OCI-LY3 (cell line): ENCODE measurements at regions not wholly inside any gene's neighbourhood (a gene's known extent, or its start where the extent isn't known, plus 50 kb on each side); places are given as distances from the start of the nearest gene placed in this dataset.
A peak's percentile ranks its signal among the peaks of the same experiment; 100 is the strongest.

Experiments
- H2AFZ ChIP-seq: fragments of 200-600, 300-600 bp; shearing (Covaris generic); 2 replicates; pipeline ENCODE4 v1.6.0; 2014; ENCODE audit warnings: antibody characterized with exemption, low read depth, low read length
- H3K27ac ChIP-seq: fragments of 200-600, 300-600 bp; sonication (generic); 2 replicates; pipeline ENCODE4 v1.5.1; 2014; ENCODE audit warnings: mild to moderate bottlenecking, low read length, moderate library complexity, mixed read lengths
- H3K27me3 ChIP-seq: fragments of 200-600, 300-600 bp; sonication (generic); 2 replicates; pipeline ENCODE4 v1.6.1; 2014; ENCODE audit warnings: low read depth, low read length, mixed read lengths
- H3K36me3 ChIP-seq: fragments of 200-600, 300-600 bp; sonication (generic); replicated peaks from 2 replicates; pipeline ENCODE3; 2014; ENCODE audit warnings: low read depth, low read length, mixed read lengths
- H3K4me1 ChIP-seq: fragments of 300-600, 200-600 bp; sonication (generic); 2 replicates; pipeline ENCODE4 v1.6.1; 2014; ENCODE audit warnings: low read length, mixed read lengths
- H3K4me2 ChIP-seq: fragments of 200-600, 300-600 bp; sonication (generic); 2 replicates; pipeline ENCODE4 v1.6.1; 2014; ENCODE audit warnings: low read length, mixed read lengths
- H3K4me3 ChIP-seq: fragments of 300-600, 200-600 bp; sonication (generic); 2 replicates; pipeline ENCODE4 v1.5.1; 2014; ENCODE audit warnings: antibody characterized with exemption, mild to moderate bottlenecking, low read length, moderate library complexity
- H3K79me2 ChIP-seq: fragments of 300-600, 200-600 bp; shearing (Covaris generic); 2 replicates; pipeline ENCODE4 v1.6.1; 2014; ENCODE audit warnings: mild to moderate bottlenecking, low read length, mixed read lengths
- H3K9ac ChIP-seq: fragments of 300-600, 200-600 bp; shearing (Covaris generic); 2 replicates; pipeline ENCODE4 v1.6.0; 2014; ENCODE audit warnings: mild to moderate bottlenecking, low read length, moderate library complexity
- H3K9me3 ChIP-seq: fragments of 200-600, 300-600 bp; shearing (Covaris generic); 2 replicates; pipeline ENCODE4 v1.6.1; 2014; ENCODE audit warnings: low read length, mixed read lengths; ENCODE audit not compliant: insufficient read depth
- H4K20me1 ChIP-seq: fragments of 200-600, 300-600 bp; sonication (generic); 2 replicates; pipeline ENCODE4 v1.6.1; 2016; ENCODE audit warnings: low read length, mixed read lengths; ENCODE audit not compliant: insufficient read depth
- EZH2phosphoT487 ChIP-seq: fragments of 200-600 bp; shearing (Covaris generic); IDR thresholded peaks from 2 replicates; pipeline ENCODE4 v1.6.1; 2018; ENCODE audit warnings: antibody characterized with exemption, mixed run types, low read depth
- TF ChIP-seq, protein P1 (sequence below): fragments of 200-600, 300-600 bp; sonication (generic); IDR thresholded peaks from 2 replicates; pipeline ENCODE4 v1.5.1; 2014; ENCODE audit warnings: antibody characterized with exemption, low read length, low read depth

DNA sequence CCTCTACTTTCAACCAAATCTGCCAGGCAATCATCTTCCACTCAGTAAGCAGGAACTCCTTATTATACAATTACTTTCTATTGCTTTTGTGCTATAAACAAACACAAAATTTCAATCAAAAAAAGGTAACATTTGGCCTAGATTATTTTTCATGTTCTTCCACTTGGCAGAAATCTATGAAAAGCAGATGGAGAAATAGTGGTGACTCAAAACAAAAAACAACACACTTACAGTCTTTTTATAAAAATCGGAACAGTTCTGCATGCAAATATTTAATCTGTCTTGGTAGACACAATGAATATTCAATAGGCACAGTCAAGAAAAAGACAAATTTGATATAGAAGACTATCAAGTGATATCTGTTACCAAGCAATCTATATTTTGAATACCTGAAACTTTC lies 376.8 kb downstream of the RPS29 start:
- Histone ChIP-seq H3K27ac (no peak overlapping the region), H3K4me1 (peaks cover 7% of the 10 kb centered on the region), H3K9me3 (no peaks in the 10 kb centered on the region), H3K36me3 (no peaks in the 10 kb centered on the region), H3K4me2 (0 out of 2 replicates have a peak overlapping the region, but pooled peaks have one; percentile 0), H4K20me1 (no peaks in the 10 kb centered on the region), H2AFZ (0 out of 2 replicates have a peak overlapping the region, but pooled peaks have one; percentile 25), H3K4me3 (no peak overlapping the region), H3K79me2 (no peaks in the 10 kb centered on the region), H3K9ac (no peak overlapping the region), H3K27me3 (no peaks in the 10 kb centered on the region)
- TF ChIP-seq, protein P1, sequence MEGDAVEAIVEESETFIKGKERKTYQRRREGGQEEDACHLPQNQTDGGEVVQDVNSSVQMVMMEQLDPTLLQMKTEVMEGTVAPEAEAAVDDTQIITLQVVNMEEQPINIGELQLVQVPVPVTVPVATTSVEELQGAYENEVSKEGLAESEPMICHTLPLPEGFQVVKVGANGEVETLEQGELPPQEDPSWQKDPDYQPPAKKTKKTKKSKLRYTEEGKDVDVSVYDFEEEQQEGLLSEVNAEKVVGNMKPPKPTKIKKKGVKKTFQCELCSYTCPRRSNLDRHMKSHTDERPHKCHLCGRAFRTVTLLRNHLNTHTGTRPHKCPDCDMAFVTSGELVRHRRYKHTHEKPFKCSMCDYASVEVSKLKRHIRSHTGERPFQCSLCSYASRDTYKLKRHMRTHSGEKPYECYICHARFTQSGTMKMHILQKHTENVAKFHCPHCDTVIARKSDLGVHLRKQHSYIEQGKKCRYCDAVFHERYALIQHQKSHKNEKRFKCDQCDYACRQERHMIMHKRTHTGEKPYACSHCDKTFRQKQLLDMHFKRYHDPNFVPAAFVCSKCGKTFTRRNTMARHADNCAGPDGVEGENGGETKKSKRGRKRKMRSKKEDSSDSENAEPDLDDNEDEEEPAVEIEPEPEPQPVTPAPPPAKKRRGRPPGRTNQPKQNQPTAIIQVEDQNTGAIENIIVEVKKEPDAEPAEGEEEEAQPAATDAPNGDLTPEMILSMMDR, result no peak
- TF ChIP-seq EZH2phosphoT487, result no peak

DNA sequence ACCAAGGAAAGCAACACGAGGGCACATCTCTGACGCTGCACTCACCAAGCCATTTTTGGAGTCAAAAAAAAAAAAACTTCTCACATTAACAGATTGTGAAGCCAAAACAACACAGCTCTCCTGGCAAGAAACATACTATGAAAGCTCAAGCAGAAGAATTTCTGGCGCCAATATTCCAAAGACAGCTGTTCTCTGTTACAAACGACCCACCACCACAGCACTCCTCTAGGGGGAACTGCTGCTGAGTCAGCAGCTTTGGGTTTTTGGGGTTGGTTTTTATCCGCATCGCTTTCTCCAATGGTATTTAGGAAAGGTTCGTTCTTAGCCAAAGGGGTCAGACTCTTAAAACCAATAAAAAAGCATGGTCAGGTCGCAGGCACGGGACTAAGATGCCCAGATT lies 379.4 kb downstream of the RPS29 start:
- Histone ChIP-seq H3K9me3 (no peaks in the 10 kb centered on the region; the same call in 1 of the 2 replicates), H3K36me3 (no peaks in the 10 kb centered on the region), H3K4me2 (no peak overlapping the region), H3K79me2 (no peaks in the 10 kb centered on the region), H3K4me1 (peaks cover 15% of the 10 kb centered on the region), H3K27ac (no peak overlapping the region), H3K4me3 (no peak overlapping the region), H2AFZ (no peak overlapping the region), H4K20me1 (no peaks in the 10 kb centered on the region), H3K27me3 (no peaks in the 10 kb centered on the region), H3K9ac (no peak overlapping the region)
- TF ChIP-seq, protein P1, result no peak
- no peak for TF ChIP-seq EZH2phosphoT487

DNA sequence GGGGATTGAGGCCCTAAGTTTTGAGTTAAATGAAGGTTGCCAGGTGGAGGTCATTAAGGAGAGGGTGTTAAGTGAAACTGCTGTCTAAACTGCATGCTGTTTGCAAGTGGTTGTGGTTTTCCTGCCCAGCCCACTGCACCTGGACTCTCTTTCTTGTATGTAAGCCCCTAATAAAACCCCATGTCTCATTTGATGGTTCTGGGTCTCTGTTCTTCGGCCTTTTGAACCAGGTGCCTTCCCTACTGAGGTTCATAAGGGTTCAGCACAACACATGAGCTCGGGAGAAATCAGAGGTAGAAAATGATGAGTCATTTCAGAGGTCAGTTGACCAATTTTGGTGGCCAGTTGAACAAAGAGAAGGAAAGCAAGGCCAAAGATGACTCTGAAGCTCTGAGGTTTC lies 382.5 kb downstream of the RPS29 start:
- Histone ChIP-seq H3K4me2 (no peak overlapping the region), H2AFZ (no peak overlapping the region), H3K9ac (no peak overlapping the region), H3K4me3 (no peak overlapping the region), H4K20me1 (no peaks in the 10 kb centered on the region), H3K9me3 (peaks cover 4% of the 10 kb centered on the region; the same call in 1 of the 2 replicates), H3K27ac (no peak overlapping the region), H3K4me1 (peaks cover 17% of the 10 kb centered on the region), H3K36me3 (no peaks in the 10 kb centered on the region), H3K27me3 (no peaks in the 10 kb centered on the region), H3K79me2 (no peaks in the 10 kb centered on the region)
- TF ChIP-seq, protein P1, result no peak
- TF ChIP-seq EZH2phosphoT487, result no peak

DNA sequence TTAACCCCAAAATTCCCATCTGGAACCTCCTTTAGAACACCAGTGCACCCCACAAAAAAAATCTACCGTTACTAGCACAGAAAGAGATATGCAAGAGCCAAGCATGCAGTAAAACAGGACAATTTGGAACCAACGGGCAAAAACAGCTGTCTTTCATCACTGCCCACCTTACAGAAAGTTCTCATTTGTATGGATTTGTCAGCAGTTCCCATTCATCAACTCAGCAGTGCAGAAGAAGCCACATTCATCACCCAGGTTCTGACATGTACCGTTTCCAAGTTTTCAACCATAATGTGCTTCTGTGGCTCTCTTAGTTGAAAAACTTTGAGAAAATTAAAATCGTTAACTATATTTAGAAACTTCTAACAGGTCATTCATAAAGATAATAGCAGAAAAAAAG lies 387.0 kb downstream of the RPS29 start:
- H3K27ac ChIP-seq, result no peak overlapping the region
- H3K4me2 ChIP-seq, result no peak overlapping the region
- H3K4me1 ChIP-seq, result peaks cover 42% of the 10 kb centered on the region
- H3K4me3 ChIP-seq, result no peak overlapping the region
- H4K20me1 ChIP-seq, result no peaks in the 10 kb centered on the region
- no peak for TF ChIP-seq EZH2phosphoT487
- TF ChIP-seq, protein P1, result no peak
- peaks cover 17% of the 10 kb centered on the region; the same call in 1 of the 2 replicates for H3K9me3 ChIP-seq
- H3K79me2 ChIP-seq, result no peaks in the 10 kb centered on the region
- H3K27me3 ChIP-seq, result no peaks in the 10 kb centered on the region
- no peak overlapping the region for H2AFZ ChIP-seq
- no peak overlapping the region for H3K9ac ChIP-seq
- peaks cover 25% of the 10 kb centered on the region for H3K36me3 ChIP-seq
